Gastrocnemius medialis (tissue), 4 donors: ENCODE measurements at regions not wholly inside any gene's neighbourhood (a gene's known extent, or its start where the extent isn't known, plus 50 kb on each side); places are given as distances from the start of the nearest gene placed in this dataset.

ENCODE experiments used
- POLR2A ChIP-seq, 2 donors: fragments of 450-650 bp; IDR thresholded peaks; one replicate each; pipeline ENCODE4 v1.6.1; 2017; ENCODE audit warnings: antibody characterized with exemption in 2 of 2, mild to moderate bottlenecking in 2 of 2, moderate library complexity in 2 of 2
- TF ChIP-seq, protein P1 (sequence below), 5 experiments: fragments of 450-650 bp in 3 of 5; fragments of 200-600 bp in 2 of 5; sonication (generic) in 2 of 5; IDR thresholded peaks in 4 of 5; conservative IDR thresholded peaks in 1 of 5; 1 replicate in 4 of 5; 2 replicates in 1 of 5; pipeline ENCODE4 v1.5.1; 2016 to 2019; ENCODE audit warnings: antibody characterized with exemption in 5 of 5, mild to moderate bottlenecking in 3 of 5, moderate library complexity in 3 of 5

DNA sequence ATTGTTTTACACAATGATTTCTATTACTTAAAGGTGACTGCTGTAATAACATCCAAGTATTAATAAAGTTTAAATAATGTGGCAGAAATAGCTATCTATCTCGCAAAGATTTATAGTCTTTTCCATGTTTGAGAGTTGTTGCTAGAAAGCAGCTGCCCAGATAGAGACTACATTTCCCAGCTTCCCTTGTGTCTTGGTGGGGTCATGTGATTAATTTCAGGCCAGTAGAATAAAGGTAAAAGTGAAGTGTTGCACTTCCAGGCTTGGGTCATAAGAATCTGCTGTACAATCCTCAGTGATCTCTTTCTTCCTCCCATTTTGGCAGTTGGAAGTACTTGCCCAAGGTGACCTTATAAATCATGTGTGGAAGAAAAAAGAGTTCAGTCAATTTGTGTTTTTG lies 449.7 kb upstream of the USP15 start:
- TF ChIP-seq, protein P1, sequence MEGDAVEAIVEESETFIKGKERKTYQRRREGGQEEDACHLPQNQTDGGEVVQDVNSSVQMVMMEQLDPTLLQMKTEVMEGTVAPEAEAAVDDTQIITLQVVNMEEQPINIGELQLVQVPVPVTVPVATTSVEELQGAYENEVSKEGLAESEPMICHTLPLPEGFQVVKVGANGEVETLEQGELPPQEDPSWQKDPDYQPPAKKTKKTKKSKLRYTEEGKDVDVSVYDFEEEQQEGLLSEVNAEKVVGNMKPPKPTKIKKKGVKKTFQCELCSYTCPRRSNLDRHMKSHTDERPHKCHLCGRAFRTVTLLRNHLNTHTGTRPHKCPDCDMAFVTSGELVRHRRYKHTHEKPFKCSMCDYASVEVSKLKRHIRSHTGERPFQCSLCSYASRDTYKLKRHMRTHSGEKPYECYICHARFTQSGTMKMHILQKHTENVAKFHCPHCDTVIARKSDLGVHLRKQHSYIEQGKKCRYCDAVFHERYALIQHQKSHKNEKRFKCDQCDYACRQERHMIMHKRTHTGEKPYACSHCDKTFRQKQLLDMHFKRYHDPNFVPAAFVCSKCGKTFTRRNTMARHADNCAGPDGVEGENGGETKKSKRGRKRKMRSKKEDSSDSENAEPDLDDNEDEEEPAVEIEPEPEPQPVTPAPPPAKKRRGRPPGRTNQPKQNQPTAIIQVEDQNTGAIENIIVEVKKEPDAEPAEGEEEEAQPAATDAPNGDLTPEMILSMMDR (IDR thresholded peaks at IDR 0.05 in 4 of 5, conservative IDR thresholded peaks at IDR 0.05 in 1 of 5), result no peak
- TF ChIP-seq POLR2A (IDR thresholded peaks at IDR 0.05), result no peak
